T follicular helper cell (primary cell): ENCODE measurements at regions not wholly inside any gene's neighbourhood (a gene's known extent, or its start where the extent isn't known, plus 50 kb on each side); places are given as distances from the start of the nearest gene placed in this dataset.

ENCODE experiments used
- DNase-seq: peaks from one replicate; pipeline ENCODE4 v3.0.0-alpha.2; 2020; ENCODE audit warnings: low read depth

DNA sequence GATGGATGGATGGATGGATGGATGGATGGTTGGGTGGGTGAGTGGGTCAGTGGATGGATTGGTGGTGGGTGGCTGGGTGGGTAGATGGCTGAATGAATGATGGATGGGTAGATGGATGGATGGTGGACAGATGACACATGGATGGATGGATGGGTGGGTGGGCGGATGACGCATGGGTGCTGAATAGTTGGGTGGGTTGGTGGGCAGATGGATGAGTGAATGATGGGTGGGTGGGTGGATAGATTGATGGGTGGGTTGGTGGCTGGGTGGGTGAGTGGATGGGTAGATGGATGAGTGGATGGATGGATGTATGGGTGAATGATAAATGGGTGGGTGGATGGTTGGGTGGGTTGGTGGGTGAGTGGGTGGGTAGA, 69.9 kb upstream of the NKX1-1 start:
- no peak for DNase-seq

DNA sequence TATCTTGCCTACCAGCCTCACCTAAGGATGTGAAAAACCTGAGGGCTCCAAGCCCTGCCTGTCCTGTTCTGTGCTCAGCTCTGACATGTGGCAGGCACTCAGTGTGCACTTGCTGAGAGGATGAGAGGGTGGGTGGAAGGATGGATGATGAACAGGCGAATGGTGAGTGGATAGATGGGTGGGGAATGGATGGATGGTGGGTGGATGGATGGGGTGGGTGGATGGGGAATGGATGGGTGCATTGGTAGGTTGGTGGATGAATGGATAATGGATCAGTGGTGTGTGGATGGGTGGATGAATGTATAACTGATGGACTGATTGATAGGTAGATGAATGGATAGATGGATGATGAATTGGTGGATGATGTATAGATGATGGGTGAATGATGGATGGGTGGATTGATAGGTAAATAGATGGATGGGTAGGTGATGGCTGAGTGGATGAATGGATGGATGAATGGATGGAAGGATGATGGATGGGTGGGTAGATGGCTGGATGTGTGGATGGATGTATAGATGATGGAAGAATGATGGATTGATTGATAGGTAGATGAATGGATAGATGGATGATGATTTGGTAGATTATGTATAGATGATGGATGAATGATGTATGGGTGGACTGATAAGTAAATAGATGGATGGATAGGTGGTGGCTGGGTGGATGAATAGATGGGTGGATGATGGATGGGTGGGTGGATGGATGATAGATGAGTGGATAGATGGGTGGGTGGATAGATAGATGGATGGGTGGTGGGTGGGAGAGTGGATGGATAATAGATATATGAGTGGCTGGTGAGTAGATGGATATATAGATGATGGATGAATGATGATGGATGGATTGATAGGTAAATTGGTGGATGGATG, 69.3 kb upstream of the NKX1-1 start:
- DNase-seq = no peak

DNA sequence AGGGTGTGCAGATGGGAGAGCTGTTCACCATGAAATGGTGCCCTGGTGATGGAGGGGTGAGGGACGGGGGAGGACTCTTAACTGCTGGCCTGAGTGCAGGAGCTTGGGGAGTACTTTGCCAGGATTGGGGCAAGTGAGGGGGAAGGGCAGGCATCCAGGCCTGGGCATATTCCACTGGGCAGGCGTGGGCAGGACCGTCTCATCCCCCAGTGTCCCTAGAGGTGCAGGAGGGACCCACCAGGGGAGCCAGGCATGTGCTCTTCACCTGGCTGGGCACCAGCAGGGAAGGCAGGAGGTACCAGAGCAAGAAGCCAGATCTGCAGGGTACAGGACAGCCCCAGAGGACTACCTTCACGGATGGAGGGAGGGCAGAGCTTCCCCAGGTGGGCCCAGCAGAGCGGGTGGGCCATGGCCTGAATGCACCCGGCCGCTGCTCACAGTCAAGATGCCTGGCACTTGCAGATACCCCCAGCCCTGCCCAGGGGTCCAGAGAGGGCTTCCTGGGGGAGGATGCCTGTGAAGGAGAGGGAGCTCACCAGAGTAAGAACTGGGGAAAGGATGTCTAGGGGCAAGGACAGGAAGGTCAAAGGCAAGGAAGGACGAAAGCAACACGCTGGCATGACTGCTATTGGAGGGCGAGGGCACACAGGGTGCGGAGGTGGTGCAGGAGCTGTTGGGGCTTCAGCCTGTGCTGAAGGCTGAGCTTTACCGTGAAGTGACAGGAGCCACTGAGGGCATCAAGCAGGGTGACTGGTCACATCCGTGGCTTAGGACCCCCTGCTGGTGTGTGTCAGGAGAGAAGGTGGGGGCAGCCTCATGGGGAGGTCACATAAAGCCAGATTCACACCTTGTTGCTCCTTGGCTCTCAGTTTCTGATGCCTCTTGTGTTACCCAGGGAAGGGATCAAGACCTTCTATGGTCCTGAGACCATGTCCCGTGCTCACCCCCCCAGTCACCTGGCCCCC, 68.2 kb upstream of the NKX1-1 start:
- no peak for DNase-seq

DNA sequence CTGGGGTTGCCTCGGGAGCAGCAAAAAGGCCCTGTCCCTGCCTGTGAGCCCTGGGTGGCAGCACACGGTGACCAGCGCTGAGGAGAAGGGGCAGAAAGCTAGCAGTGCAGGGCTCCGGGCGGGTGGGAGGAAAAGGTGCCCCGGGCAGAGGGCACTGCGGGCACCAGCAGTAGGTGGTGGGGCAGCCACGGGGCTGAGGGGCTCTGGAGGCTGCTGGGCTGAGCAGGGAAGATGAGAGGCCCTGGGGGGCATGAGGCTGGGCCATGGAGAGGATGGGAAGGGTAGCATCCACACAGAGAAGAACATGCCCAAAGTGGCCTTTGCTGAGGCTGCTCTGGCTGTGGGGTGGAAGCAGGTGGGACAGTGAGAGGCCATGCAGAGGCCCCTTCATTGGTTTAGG, 67.5 kb upstream of the NKX1-1 start:
- no peak for DNase-seq

DNA sequence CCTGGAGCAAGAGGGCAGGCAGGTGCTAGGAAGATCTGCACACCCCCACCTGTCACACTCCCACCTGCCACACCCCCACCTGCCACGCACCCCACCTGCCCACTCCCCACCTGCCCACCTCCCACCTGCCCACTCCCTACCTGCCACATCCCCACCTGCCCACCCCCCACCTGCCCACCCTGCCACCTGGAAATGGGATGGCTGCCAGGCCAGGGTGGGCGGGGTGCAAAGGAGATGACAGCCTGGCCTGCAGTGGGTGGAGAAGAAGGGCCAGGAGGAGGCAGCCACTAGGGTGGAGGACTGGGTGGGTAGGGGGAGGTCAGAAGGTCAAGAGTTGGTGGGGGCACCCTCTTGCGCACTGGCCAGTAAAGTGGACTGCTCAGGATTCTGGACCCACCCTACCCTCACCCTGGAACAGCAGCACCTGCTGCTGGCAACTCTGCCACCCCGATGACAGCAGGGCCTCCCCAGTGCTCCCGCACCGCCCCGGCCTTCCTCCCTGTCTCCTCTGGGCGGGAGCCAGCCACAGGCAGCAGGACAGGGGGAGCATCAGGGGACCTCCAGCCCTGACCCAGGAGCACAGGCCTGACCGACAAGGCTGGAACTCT, 66.8 kb upstream of the NKX1-1 start:
- no peak for DNase-seq

DNA sequence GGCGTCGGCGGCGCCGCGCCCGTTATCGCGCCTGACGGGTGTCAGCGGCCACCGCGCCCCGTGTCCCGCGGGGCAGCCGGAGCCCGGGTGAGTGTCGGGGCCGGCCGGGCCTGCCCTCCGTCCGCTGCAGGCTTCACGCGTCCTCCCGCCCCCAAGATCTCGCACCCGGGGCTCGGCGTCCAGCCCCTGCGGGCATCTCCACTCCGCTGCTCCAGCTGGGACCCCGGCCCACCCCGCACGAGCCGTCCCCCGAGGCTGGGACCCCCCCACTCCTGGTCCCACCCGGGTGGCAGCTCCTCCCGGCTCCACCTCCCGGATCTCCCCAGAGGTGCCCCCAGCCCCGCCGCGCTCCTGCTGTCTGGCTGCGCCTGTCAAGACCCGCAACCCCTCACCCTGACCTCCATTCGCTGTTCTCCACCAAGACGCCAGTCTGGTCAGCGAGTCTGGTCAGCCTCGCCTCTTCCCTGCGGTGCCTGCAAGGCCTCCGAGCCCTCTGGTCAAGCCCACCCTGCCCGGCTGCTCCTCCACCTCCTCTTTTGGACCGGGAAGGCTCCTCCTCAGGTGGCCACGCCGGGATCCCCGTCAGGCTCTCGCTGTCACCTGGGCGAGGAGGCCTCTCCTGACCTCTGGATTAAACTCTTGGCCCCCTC, 66.0 kb upstream of the NKX1-1 start:
- DNase-seq = no peak

DNA sequence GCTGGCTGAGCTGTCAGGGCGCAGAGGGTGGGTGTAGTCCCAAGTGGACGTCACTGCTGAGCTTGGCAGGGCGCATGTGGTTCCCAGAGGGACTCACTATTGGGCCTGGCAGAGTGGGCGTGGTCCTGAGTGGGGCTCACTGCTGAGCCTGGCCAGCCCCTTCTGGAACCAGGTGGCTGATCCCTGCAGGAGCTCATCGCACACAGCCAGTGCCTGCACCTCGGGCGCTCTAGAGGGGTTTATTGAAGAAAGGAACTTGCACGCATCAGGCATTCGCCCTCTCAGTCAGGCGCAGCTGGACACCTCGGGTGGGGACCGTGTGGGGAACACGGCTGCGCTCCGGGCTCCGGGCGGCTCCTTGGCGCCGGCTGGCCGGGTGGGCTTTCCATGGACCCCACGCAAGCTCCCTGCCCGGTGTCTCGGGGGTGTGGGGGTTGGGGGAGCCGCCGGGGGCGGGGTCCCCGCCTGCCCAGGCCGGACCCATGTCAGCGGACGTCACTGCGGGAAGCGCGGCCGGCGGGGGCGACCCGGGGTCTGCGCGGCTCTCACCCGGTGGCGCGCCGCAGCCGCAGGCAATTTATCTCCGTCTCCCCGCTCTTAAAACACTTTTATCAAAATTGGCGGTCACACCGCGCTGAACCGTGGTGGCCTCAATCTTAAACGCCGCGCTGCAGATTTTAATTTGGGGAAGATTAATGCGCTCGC, 65.4 kb upstream of the NKX1-1 start:
- DNase-seq = no peak

DNA sequence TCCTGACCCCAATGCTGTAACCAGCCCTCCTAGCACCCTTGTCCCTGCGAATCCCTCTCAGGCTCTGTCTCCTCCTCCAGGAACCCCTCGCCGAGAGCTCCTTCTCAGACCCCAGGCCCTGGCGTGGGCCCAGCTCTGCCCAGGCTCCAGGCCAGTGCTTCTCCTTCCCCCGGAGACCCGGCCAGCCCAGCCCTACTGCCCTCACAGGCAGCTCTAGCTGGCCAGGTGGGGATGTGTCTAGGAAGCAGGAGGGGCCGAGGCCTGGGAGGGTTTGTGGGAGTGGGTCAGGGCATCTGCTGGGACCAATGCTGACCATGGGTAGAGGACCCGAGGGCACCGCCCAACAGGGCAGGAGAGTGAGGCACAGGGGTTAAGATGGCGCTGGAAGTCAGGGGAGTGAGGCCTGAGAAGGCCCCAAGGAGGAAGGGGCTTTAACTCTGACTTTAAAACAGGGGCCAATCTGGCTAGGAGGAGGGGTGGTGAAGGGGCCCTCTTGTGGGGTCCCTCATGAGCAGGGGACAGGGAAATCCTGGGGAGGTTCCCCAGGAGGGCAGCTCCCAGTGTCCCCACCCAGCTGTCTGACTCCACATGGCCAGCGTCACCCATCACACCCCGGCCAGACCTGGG, 64.7 kb upstream of the NKX1-1 start:
- DNase-seq = no peak

DNA sequence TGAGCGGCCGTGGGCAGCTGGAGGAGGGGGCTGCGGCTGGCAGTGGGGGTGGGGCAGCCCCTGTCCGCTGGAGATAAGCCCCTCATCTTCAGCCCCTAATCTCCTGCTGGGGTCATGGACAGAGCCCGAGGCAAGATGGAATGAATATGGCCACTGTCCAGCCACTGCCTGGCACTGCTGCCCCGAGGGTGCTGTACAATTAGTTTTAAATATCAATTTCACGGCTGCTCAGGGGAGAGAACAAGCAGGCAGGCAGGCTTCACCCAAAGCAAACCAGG, 64.1 kb upstream of the NKX1-1 start:
- DNase-seq = no peak

DNA sequence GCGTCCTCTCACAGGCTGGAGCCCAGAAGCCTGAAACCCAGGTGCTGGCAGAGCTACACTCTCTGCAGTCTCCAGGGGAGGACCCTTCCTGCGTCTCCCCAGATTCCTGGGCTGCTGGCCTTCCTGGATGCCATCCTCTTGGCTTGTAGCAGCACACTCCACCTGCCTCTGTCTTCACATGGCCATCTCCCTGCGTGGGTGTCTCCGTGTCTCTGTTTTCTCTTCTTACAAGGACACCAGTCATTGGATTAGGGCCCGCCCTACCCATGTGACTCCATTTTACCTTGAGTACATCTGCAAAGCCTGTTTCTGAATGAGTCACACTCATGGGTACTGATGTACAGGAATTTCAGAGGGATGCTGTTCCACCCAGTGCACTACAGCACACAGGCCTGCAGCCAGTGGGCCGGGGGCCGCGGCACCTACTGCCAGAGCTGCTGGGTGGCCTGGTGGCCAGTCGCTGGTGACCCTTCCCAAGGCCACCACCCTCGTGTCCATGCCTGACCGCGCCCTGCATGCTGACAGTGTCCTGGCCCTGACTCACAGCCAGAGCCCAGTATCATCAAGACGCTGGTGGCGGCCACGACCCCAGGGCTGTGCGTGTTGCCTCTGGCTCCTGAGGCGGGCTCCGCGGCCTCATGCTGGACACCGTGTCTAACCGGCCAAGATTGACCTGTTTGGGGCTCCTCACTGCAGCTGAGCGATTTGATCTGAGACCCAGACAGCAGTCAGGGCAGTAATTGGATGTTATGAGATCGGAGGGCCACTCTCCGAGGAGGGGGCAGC, 63.6 kb upstream of the NKX1-1 start:
- DNase-seq = no peak

DNA sequence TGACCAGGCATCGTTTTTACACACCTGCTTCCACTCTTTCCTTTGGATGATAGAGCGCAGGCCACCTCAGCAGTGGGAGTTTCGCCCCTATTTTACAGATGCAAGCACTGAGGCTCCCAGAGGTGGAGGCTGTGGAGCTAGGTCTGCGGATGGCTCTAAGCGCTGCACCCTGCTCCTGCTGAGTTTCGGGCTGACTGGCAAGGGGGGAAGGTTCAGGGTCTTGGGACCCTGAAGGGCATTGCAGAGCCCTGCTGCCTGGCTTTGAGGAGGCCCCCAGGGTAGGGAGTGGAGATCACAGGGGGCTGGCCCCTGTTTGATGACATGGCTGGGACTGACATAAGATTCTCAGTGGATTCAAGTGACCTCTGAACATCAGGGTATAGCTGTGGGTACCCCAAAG, 62.8 kb upstream of the NKX1-1 start:
- no peak for DNase-seq

DNA sequence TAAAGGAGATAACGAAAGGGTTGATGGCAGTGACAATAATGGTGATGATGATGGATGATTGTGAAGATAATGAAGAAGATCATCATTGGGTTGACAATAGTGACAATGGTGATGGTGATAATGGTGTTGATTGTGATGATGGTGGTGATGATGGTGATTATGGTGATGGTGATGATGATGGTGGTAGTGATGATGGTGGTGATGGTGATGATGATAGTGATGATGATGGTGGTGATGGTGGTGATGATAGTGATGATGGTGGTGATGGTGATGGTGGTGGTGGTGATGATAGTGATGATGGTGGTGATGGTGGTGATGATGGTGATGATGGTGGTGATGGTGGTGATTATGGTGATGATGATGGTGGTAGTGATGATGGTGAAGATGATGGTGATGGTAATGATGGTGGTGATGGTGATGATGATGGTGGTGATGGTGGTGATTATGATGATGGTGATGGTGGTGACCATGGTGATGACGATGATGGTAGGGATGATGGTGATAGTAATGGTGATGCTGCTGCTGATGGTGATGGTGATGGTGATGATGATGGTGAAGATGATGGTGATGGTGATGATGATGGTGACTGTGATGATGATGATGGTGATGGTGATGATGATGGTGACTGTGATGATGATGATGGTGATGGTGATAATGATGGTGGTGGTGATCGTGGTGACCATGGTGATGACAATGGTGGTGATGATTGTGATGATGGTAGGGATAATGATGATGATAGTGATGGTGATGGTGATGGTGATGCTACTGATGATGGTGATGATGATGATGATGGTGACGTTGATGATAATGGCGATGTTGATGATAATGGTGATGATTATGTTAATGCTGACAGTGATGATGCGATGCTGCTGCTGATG, 61.6 kb upstream of the NKX1-1 start:
- DNase-seq = no peak

DNA sequence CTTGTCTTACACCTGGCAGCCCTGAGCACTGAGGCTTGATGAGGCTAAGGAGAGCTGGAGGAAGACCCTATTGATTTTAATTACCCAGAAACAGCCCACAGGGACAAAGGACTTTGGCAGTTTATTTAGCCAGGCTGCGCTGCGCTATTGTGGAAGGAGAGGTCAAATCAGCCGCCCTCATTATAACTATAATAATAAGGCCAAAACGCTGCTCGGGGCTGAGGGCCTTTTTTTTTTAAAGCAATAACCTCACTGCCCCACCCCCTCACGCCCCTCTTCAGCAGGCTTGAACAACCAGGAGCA, 60.6 kb upstream of the NKX1-1 start:
- DNase-seq = no peak

DNA sequence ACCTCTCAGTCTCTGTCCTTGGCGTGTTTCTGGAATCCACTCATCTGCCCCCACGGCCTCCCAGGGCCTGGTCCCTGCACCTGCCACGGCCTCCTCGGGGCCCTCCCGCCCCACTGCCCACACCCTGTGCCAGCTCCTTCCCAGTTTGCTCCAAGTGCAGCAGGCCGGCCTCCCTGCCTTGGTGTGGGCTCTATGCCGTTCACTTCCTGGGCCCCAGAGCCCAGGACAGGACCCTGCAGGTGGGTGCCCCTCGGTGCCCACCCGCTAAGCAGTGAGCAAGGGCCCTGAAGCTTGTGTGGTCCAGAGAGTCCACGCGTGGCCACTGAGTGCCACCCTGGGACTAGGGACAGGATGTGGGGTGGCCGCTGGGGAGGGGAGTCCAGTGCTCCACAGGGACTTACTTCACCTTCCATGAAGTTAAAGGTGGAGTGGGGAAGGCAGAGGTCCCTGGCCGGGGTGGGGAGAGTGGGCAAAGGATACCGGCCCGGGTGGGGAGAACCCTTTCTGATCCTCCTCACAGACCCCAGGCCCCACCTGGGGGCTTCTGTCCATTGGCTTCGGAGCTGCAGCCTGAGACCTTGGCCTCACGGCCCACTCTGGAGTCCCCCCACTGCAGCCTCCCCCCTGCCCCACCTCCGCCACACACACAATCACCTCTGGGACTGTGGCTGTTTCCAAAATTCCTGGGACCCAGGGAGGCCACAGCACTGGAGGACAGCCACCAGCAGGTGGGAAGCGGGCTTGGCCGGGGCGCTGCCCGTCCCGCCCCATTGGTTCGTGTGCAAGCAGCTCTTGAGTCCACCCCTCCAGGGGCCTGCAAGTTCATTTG, 60.0 kb upstream of the NKX1-1 start:
- no peak for DNase-seq

DNA sequence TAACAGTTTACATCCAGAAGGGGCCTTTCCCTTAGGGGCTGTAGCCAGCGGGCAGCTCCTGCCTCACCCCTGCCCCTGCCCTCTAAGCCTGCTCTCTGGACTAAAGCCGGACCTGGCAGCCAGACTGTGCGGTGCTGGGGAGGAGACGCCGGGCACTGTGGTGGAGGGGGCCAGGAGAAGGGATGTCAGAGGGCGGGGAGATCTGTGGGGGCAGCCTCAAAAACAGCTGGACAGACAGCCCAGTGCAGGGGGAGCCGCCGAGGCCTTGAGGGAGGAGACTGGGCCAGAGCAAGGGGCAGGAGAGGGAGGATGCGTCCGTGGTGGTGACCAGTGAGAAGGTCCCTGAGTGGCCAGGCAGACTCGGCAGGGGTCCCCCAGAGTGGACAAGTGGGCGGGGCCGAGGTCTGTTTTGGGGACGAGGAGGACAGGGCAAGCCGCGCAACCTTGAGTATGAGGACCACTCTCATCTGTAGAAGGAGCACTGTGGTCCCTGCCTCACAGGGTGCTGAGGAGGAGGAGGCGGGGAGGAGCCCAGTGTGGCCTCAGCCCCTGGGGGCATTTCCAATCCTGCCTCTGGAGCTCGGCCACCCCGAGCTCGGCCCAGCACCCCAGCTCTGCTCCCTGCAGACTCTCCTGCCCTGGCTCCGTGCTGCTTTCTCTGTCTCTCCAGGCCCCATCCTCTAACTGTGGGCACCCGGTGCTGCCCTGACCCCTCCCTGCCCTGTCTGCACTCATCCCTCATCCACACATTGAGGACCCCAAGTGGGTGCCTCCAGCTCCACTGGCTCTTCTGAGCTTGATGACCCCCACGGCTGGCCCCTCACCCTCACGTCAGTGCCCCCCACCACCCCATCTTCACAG, 59.2 kb upstream of the NKX1-1 start:
- DNase-seq = no peak

DNA sequence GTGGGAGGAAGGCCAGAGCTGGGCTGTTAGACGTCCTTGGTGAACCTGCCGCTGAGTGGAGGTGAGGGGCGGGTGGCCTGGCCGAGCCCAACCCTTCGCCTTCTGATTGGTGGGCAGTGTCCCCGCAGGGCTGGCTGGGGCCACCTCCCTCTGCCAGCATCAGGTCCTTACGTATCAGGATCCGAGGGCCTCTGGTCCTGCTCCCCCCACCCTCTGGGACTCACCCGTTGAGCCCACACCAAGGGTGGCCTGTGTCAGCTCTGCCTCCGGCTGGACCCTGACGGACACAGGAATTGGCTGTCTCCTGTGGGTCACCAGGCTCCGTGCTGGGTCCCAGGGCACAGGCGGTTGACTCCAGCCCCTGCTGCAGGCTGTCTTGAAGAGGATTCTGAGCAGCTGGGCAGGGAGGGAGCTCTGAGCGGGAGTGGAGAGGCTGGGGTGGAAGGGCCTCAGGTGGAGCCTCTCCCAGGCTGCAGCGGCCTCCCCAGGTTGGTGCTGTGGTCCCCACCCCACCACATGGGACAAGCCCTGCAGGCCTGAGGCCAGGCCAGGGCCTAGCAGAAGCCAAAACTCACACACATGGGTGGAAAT, 58.4 kb upstream of the NKX1-1 start:
- no peak for DNase-seq

DNA sequence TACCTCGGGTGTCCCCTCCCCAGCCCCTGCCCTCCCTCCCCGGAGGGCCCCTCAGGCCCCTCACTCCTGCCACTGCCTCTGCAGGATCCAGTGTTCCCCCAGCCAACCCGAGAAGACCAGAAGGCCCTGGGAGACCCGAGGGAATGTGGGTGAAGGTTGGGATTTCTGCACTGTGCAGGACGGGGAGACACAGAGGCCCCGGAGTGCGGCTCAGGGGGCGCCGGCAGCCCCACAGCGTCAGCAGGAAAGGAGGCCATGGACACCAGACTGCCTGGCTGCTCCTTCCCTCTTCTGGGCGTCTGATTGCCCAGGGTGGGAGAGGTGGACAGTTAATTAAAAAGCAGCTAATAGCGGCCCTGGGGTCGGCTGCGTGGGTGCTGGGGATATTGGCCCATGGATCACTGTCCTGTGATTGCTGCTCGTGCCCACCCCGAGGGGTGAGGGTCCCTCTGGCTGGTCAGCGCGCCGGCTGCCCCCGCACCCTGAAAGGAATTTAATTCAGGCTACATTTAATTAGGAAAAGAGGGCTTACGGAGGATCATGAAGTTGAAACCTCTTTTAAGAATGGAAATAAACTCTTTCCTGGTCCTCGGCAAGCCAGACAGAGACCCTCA, 57.8 kb upstream of the NKX1-1 start:
- DNase-seq = no peak
